Stimulated activated CD4-positive, alpha-beta T cell treated with anti-CD3 and anti-CD28 coated beads, Interleukin-12 subunit alpha, Interleukin-12 subunit beta, amount 100 ng/mL, for 48 hours (primary cell): ENCODE measurements at regions not wholly inside any gene's neighbourhood (a gene's known extent, or its start where the extent isn't known, plus 50 kb on each side); places are given as distances from the start of the nearest gene placed in this dataset.
A peak's percentile ranks its signal among the peaks of the same experiment; 100 is the strongest.

Source experiments
- DNase-seq, 3 donors: peaks; one replicate each; pipeline ENCODE4 v3.0.0-alpha.2; 2020; ENCODE audit warnings: low read depth in 2 of 3, low spot score in 1 of 3

DNA sequence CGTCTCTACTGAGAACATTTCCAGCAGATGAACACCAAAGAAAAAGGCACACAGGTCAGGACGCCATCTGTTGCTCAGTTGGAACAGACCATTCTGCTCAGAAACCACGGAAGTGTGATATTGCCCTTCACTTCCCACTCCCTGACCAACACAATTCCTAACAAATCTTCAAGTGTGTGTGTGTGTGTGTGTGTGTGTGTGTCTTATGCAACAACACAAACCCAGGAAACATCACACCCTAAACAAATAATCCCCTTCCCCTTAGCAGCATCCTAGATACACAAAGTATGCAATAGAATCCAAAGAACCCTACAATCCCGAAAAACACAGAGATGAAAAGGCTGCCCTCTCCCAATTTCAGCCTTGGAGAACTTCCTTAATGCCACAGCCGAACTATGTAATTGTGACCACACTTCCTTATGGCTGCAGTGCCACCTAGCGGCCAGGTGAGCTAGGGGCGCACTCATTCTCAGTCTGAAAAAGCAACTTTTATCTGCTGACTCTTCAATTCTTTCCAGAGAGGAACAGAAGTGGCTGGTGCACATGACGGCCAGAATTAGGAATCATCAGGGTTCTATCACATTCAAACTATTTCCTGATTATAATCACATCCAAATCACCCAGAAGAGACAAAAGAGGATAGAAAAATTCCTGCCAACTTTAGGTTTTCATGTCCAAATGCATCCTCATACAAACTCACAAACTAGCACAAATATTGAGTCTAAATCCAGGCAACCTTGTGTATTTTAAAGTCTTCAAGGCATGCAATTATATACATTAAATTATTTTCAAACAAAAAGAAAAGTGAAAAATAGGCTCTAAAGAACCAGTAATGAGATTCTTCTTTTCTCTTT is 164.9 kb downstream of the DHX15 start:
- DNase-seq, result peak; percentile 28 to 67 (median 50)

DNA sequence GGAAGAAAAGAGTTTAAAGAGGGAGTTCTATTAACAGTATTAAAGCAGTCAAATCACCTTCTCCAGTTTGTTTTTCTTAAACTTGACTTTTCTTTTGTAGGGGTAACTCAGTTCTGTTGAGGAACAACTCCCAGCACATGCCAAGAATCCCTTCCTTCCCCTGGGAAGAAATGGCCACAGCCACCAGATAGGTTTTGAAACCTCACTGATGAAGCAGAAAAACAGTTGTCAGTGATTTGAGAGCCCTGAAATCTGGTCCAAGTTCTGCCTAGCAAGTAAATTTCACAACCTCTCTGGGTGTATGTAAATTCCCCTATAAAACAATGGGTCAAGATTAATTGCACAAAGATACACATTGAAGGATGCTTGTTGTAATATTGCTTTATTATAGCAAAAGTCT is 167.1 kb downstream of the DHX15 start:
- DNase-seq, result no peak

DNA sequence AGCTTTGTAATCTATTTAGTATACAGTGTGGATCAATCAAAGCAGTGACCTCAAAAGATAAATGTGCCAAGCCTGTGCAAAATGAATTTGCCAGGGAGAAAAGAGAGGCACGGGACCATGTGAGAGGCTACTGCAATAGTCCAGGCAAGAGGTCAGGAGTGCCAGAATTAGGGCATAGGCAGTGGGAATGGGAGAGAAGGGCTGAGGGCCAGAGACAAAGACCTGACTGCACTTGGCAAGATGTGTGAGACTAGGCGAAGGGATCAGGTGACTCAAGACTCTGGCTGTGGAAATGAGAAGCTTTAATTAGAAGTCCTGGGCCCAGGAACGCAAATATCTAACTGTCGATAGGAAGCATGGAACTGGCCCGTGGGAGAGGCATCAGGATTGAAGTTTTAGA is 168.1 kb downstream of the DHX15 start:
- no peak for DNase-seq

DNA sequence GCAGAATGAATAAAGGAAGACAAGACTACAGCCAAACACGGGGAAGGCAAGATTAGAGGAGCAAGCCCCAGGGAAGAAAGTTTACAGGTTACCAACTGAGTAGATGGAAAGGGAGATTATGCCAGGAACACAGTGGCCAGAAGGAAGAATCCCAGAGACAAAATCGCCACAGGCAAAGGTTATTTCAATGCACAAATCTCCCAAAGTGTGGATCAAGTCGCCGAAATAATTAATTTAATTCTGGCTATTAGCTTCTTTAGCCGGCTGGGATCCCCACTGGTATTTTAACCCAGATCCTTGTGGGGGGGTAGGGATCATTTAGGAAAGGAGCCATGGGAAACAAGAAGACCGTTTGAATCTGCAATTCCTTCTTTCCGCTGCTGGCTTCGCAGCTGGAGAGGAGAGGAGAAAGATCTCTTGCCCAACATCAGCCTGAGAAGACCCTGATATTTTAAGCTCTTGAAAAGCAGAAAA is 171.0 kb downstream of the DHX15 start:
- no peak for DNase-seq

DNA sequence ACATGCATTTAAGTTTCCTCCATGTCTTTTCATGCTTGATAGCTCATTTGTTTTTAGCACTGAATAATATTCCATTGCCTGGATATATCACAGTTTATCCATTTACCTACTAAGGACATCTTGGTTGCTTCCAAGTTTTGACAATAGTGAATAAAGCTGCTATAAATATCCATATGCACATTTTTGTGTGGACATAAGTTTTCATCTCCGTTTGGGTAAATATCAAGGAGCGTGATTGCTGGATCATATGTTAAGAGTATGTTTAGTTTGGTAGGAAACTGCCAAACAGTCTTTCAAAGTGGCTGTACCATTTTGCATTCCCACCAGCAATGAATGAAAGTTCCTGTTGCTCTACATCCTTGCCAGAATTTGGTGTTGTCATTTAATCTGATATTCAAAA is 172.5 kb downstream of the DHX15 start:
- DNase-seq, result no peak

DNA sequence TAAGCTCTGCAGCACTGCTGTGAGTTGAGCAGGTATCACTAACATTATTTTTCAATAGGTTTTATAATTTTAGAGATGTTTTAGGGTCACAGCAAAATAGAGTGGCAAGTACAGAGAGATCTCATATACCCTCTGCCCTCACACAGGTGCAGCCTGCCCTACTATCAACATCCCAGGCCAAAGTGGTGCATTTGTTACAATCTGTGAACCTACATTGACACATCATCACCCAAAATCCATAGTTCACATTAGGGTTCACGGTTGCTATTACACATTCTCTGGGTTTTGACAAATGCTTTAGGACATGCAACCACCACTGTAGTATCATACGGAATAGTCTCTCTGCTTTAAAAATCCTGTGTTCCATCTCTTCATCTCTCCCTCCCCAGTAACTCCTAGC is 173.1 kb downstream of the DHX15 start:
- DNase-seq, result no peak

DNA sequence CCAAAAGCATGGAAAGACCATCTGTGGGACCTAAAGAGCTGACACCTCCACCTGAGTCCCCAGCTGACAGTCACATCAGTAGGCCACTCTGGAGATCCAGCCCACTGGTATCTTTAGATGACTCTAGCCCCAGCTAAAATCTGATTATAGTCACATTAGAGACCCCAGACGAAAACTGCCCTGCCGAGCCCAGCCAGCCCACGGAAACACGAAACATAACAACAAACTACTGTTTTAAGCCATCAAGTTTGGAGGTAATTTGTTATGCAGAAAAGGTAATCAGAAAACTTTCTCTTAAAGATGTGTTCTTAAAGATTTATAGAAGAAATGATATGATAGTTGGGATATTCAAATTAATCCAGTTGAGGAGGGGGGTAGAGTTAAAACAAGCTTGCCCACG is 175.7 kb downstream of the DHX15 start:
- no peak for DNase-seq

DNA sequence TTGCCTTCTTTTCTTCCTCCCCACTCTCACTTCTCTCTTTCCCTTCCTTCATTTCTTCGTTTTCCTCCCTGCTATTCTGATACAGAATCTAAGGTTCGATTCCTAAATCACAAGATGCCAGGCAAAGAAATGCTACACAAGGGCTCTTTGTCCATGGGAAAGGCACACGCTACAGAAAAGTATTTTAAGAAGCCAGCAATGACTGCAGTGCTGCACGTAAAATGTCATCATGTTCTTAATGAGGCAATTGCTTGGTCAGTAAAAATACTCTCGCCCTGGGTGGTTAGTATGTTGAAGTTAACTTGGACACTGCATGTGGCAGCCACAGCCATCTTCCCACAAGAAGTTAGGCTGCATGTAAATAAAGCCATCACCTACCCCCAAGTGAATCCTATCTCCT is 178.4 kb downstream of the DHX15 start:
- DNase-seq, result no peak

DNA sequence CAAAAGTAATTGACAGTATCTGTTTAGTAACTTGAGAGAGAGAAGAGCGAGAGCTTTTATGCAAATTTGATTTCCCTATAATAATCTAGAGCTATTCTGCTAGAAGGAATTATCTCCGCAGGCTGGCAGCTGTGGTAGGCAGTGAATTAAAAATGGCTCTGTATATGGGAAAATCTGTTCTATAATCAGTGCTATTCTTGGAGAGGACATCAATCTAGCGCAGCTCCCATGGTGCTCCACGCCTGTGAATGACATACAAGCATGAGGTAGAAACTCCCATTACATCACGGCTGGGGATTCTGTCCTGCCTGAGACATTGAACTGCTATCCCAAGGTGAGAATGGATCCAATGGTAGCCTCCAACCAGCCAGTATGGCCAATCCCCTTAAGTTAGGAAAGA is 179.0 kb downstream of the DHX15 start:
- no peak for DNase-seq

DNA sequence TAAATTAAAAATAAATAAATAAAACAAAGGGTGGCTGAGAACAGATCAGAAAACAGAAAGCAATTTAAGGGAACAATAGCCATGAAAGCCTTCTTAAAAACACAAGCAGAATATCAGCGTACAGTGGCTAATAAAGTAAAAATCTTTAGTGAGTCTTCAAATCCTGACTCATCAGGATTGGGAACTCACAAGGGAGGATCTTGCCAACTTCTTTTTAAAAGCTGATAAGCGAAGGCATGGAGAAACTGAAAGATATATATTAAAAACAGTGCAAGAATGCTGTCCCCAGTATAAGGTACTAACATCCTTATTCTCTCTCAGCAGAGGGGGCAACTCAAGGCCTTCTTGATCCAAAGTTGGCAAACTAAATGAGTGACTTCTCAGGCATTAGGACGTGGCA is 180.1 kb downstream of the DHX15 start:
- no peak for DNase-seq

DNA sequence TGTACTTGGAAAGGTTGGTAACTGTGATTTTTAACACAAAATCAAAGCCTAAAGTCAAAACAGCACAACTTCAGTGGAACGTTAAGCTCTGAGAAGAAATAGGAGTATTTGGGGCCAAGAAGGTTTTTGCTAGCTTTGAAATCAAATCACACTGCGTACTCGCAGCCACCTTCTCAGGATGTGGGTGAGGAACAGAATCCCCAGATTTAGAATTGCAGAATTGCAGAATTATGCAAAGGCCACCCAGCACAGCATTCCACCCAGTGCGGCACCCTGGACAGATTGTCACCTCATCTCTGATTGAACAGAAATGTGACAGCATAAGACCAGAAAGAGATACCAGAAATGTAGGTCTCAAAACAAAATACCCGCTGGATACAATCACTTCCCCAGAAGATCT is 181.1 kb downstream of the DHX15 start:
- no peak for DNase-seq

DNA sequence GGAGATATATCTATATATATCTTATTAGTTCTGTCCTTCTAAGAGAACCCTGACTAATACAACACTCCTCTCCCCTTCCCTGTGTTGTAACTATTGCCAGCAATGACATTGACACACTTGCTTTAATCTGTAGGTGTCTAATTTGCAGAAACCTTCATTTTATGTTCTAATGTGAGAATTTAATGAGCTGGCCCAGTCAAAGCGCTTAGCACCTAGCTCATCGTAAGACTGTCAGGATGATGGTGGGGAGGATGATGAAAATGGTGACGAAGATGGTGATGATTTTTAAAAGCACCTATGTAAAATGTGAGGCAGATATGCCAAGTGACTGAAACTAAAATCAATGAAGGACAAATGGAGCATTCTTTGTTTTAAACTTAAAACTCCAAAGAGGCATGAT is 183.8 kb downstream of the DHX15 start:
- no peak for DNase-seq

DNA sequence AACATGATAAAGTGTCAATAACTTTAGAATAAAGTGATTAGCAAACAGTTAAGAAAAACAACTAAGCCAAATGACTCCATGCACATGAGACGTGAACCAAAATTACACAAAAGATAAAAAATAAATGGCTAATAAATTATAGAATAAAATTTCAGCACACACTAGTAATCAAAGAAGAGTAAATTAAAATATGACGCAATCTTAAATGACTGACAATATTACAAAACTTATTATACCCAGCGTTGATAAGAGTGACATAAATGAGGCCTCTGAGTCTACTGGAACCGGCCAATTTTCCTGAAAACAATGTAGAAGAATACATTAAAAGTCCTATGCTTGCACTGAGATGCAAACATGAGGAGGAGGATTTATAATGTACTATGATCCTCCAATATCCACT is 187.4 kb downstream of the DHX15 start:
- no peak for DNase-seq

DNA sequence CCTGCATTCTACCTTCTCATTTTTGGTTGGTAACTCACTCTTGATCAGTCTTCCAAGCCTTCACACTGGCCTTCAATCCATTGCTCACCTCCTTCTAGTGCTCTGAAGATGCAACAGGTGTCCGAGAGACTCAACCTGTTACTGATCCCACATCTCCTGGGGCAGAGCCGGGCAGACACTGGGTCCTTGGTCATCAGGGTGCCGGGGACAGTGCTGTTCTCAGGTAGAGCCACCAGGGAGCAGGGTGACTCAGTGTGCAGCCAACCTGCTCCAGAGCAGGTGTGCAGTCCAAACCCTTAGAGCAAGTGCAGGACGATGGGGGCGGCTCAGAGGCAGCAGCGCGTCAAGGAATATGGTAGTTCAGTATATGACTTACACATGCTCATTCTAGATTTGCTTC is 188.4 kb downstream of the DHX15 start:
- no peak for DNase-seq

DNA sequence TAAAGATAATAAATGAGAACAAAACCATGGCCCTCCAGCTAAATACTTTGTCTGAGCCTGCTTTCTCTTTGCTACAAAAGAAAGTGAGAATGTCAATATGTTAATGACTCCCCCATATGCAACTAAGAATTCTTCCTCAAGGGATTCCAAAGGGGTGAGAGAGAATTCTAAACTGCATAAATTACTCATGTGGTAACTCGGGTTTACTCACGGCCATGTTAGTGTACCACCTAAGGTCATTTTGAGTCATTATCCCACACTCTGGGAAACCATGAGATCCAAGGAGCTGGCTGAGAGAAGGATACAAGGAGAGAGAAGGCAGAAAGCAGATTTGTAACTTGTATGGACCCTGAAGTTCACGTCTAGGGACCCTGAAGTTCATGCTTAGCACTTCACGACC is 190.3 kb downstream of the DHX15 start:
- DNase-seq, result no peak

DNA sequence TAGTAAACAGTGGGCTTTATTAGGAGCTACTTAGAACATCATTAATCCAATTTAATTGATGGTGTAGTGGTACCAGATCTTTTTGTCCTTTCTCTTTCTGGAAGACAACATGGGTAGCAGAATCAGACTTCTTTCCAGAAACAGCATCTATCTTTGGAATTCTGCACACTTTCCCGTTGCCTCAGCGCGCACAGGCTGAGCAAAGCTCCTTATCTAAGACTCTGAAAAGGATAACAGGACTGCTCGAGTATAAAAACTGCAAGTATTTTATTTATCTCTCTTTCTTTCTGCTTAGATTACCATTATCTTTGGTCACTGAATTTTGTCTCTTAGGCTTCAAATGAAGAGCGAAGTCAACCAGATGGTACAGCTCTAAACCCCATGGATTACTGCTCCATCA is 191.7 kb downstream of the DHX15 start:
- no peak for DNase-seq

DNA sequence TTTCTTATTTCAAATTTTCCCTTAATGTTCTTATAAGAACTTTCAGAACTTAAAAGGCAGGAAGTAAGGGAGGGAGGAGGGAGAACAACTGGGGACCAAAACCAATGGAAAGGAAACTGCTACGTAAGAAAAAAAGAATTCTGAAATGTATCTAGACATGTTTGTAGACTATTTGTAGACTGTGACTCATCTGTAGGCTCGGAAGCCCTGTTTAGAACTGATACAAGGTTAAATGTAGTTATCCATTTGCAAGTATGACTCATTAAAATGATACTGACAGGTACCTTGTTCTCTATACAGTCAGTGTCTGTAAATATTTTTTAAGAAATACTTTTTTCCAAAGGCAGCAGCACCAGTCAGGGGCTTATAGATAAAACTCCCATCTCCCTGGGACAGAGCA is 202.0 kb downstream of the DHX15 start:
- no peak for DNase-seq

DNA sequence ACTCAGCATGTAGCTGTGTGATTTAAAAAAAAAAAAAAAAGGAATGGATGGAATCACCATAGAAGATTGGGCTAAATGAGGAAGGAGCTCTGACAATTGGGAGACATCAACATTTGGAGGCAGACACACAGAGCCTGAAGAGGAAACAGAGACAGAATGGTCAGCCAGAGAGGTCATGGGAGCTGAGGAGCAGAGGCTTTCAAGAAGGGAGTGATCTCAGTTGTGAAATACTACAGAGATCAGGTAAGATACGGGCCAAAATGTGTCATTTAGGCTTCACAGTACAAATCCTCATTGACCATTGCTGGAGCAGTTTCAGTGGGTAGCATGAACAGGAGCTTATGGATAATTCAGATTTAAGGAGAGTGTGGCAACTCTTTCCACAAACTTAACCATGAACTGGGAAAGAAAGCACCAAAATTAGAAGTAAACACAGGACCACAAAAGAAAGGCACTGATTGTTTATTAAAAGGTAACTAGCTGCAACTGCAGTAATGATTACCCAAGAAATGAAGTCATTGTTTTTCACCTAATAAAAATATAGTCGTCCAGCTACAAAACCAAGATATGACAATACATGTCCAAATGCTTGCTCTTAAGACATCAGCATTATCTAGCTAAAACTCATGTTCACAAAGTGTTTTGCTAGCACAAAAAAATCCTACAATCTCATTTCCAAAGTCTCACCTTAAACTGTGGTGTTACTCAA is 203.2 kb downstream of the DHX15 start:
- DNase-seq, result no peak

DNA sequence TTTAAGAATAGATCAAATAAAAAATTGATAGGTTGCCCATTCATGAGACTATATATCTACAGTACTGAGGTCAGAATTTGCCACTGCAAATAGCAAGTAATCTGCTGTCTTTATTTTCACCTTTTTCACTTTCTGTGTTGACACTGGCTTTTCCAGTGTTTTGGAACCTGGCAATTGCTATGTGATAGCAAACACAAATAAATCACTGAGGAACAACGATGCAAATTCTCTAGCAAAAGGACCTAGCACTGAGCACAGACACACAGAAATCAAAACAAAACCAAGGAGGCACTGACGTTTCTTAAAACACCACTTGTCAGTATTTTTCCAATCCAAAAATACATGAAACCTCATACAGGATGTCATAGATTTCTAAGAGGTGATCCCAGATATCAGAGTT is 210.7 kb downstream of the DHX15 start:
- no peak for DNase-seq

DNA sequence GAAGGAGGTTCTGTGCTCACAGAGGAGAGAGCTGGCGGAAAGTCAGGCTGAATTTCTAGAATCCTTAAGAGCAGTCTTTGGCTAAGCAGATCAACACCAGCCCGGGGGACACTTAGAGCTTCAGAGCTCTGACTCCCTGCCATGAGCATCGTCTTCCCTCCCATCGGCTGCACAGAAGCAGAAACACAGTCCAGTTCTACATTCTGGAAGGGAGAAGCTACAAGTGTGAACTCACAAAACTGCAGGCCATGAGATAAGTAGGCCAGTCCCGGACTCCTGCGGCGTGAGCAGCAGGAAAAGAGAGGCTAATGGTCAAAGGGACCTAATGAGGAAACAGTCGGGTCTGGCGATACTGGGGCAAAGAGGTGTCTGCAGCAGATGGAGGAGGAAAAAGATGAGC is 211.5 kb downstream of the DHX15 start:
- no peak for DNase-seq

DNA sequence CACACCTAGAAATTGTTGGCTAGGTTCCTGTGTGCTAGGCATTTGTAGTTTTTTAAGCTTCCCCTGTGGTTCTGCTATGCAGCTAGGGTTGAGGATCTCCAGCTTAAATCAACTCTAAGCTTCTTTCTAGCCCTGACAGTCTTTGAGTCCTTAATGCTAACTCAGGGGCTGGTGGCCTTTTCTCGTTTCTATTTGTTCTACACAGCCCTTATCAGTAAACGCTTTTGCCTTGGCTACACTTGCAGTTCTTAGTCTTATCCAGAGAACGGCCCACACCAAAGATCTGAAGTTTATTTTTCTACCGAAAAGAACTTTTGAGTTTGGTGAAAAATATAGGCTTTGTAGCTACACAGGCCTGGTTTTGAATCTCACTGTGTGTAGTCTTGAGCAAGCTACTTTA is 212.0 kb downstream of the DHX15 start:
- DNase-seq, result no peak

DNA sequence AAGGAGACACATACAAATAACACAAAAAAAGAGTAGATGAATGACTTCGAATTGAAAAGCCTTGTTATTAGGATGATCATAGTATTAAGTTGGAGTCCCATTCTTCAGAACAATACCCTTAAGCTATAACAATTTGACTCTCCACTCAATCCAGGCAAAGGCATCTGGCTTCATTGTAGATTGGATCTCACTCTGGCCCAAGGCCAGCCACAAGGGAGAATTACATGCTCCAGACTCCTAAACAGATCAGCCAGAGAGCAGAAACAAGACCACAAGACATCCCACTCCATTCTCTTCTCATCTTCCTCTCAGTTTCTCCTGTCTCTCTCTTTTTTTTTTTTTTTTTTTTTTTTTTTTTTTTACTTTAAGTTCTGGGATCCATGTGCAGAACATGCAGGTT is 213.9 kb downstream of the DHX15 start:
- no peak for DNase-seq
